Peyer's patch (tissue), 4 donors: ENCODE measurements at regions not wholly inside any gene's neighbourhood (a gene's known extent, or its start where the extent isn't known, plus 50 kb on each side); places are given as distances from the start of the nearest gene placed in this dataset.

ENCODE experiments used
- POLR2A ChIP-seq, 2 donors: fragments of 450-650 bp; IDR thresholded peaks; one replicate each; pipeline ENCODE4 v1.5.1; 2017; ENCODE audit warnings: antibody characterized with exemption in 2 of 2, mild to moderate bottlenecking in 2 of 2, moderate library complexity in 2 of 2
- TF ChIP-seq, protein P1 (sequence below), 6 experiments: fragments of 450-650 bp in 4 of 6; fragments of 200-600 bp in 2 of 6; sonication (generic) in 1 of 6; IDR thresholded peaks; one replicate each; pipeline ENCODE4 v1.5.1; 2017 to 2019; ENCODE audit warnings: antibody characterized with exemption in 6 of 6, mild to moderate bottlenecking in 3 of 6, moderate library complexity in 1 of 6

DNA sequence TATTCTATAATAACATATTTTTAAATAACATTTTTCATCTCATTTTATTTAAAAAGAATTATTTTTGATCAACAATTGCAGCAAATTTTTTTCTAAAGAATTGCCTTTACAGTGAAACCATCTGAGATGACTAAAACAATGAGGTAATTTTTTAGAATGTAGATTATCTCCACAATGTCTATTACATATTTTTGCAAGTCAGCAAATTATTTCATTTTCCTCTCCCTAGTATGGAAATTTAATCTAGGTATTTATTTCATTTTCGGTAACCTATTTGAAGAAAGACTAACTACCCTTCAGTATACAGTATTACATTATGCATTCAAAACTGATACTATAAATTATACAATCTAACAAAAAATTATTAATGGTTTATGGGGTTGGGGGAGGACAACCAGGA is 213.2 kb upstream of the SP4 start:
- TF ChIP-seq, protein P1, sequence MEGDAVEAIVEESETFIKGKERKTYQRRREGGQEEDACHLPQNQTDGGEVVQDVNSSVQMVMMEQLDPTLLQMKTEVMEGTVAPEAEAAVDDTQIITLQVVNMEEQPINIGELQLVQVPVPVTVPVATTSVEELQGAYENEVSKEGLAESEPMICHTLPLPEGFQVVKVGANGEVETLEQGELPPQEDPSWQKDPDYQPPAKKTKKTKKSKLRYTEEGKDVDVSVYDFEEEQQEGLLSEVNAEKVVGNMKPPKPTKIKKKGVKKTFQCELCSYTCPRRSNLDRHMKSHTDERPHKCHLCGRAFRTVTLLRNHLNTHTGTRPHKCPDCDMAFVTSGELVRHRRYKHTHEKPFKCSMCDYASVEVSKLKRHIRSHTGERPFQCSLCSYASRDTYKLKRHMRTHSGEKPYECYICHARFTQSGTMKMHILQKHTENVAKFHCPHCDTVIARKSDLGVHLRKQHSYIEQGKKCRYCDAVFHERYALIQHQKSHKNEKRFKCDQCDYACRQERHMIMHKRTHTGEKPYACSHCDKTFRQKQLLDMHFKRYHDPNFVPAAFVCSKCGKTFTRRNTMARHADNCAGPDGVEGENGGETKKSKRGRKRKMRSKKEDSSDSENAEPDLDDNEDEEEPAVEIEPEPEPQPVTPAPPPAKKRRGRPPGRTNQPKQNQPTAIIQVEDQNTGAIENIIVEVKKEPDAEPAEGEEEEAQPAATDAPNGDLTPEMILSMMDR (IDR thresholded peaks at IDR 0.05), result no peak
- TF ChIP-seq POLR2A (IDR thresholded peaks at IDR 0.05), result no peak
